Hepatic stellate cell (primary cell): ENCODE measurements at regions not wholly inside any gene's neighbourhood (a gene's known extent, or its start where the extent isn't known, plus 50 kb on each side); places are given as distances from the start of the nearest gene placed in this dataset.

Experiments
- DNase-seq: peaks from one replicate; pipeline ENCODE4 v3.0.0; 2011; ENCODE audit warnings: low spot score

- no peak for DNase-seq
Observed at GRCh38 chr13:103436057-103436654, 369.9 kb upstream of the SLC10A2 start.

DNA sequence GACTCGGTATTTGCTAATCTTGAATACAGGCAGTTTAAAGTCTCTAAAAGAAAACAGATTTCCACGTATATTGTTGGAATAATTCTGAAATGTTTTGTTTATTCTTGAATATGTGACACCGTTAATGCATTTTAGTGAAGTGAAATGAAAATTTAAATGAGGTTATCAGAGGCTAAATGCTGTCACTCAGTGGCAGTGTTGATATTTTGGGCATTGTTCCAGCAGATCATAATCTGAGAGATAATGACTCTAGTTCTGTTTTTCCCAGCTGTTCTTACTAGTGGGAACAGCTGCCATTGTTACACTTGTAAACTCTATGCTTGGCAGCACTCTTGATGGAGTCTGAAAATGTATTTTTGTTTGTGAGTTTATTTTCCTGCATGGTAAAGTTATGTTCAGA is 365.6 kb upstream of the SLC10A2 start:
- DNase-seq, result no peak

DNA sequence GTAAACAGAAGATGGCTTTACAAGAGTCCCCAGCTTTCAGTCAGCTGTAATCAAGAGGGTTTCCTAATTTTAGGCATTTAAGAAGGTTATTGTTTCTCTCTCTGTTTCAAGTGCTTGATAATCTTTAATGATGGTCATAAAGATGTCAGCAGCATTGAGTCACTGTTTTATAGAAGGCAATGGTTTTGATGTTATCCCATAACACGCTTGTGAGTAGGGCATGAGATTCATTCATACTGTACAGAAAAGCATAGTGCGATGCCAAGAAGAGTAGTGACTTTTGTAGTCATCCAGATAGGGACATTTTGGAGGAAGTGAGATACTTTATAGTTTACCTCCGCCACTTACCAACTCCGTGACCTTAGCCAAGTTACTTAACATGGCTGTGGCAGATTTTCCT is 364.2 kb upstream of the SLC10A2 start:
- DNase-seq, result no peak

DNA sequence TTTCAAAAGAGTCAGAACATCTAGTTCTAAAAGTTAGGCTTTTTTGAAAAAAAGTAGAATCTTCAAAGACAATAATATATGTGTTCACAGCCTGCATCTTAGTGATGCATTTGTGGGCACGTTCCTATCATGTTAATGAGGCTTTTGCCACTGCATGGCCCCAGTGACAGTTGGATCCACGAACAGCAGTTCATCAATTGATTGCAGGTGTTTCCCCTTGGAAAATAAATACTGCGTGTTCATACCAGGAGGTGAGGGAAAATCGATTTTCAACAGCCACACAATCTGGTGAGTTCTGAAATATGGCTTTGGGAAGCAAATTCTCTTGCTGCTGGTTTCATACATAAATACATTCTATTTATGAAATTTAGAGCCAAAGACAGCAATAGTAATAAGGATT is 343.8 kb upstream of the SLC10A2 start:
- DNase-seq, result no peak

DNA sequence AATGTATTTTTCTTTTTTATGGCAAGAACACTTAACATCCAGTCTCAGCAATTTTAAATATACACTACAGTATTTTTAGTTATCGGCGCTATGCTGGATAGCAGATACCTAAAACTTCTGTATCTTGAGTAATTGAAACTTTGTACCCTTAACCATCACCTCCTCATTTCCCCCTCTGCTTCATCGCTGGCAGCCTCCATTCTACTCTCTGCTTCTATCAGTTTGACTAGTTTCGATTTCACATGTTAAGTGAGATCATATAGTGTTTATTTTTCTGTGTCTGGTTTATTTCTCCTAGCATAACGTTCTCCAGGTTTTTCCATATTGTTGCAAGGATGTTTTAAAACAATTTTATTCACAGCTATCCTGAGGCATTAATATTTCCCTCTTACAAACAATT is 340.8 kb upstream of the SLC10A2 start:
- DNase-seq, result no peak

DNA sequence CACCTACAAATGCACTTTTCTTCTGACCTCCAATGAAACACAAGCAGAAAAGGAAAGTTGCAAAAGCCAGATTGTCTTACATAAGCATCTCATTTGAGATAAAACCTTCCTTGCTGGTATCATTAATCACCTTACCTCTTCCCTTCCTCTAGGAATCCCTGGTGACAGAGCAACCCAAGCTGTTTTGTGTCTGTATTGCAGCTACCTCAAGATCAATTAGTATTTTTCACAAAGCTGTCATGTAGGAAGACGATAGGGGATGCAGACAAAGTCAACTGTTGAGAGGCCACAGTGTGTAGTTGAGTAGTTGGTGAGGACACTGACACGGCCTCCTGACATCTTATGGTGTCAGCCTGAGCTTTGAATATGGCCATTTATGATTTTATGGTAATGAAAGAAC is 339.1 kb upstream of the SLC10A2 start:
- no peak for DNase-seq

DNA sequence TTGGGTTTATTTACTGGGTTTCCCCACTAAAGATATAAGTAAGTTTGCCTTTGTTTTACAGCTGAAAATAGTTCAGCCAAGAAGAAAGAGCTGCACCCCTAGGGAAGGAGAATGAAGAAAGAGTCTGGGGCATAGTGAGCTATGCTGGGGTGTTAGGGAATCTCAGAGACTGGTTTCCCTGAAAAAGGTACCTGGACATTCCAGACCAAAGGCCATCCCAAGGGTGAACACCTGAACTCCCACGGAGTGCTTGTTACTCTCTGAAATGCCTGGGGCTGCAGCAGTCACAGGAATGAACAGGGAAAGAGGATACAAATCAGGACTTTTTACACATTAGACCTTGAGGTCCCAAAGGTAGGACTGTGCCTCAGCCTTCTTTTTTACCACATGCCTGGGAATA is 337.6 kb upstream of the SLC10A2 start:
- DNase-seq, result no peak

DNA sequence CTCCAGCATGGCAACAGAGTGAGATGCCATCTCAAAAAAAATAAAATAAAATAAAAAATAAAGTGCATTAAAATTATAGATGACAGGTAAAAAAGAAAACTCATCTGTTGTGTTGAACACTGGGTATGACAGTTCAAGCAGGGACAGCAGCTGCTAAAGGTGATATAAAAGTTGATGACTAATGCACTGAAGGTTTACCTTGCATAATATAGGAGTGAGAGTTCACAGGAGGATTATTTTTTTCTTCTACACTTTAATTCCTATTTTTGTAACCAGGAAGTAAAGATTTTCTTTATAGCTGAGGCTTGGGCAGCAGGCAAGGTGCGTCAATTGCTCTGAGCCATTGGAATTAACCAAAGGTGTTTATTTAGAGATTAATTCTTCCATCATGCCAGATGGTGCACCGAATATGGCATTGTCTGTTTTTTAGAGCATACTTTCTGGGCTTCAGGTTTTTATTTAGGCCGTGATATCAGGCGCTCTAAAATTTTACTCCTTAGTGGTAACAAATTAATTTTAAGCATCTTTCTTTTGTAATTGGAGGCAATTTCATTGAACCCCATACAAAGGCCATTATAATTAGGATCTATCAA is 337.0 kb upstream of the SLC10A2 start:
- no peak for DNase-seq

DNA sequence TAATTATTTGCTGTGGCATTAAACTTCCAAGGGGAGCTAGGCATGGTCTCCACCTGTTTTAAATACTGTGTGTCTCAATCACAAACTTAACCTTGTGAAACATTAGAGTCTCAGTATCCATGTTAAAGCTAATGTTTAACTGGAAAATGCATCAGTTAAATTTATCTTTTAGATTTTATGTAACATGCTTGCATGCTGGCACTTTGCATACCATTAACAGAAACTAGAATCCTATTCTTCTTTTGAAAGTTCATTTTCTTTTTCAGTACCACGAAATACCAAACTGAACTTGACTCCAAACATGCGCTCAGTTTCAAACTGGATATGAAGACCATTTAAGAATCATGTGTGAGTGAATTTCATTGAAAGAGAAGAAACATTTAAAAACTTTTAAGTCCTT is 328.9 kb upstream of the SLC10A2 start:
- no peak for DNase-seq

GRCh38 chr13:103394618-103395017 is 328.4 kb upstream of the SLC10A2 start:
- no peak for DNase-seq

- DNase-seq, result no peak
Observed at GRCh38 chr13:103391936-103392335, 325.7 kb upstream of the SLC10A2 start.

GRCh38 chr13:103388839-103389238 is 322.6 kb upstream of the SLC10A2 start:
- no peak for DNase-seq

DNA sequence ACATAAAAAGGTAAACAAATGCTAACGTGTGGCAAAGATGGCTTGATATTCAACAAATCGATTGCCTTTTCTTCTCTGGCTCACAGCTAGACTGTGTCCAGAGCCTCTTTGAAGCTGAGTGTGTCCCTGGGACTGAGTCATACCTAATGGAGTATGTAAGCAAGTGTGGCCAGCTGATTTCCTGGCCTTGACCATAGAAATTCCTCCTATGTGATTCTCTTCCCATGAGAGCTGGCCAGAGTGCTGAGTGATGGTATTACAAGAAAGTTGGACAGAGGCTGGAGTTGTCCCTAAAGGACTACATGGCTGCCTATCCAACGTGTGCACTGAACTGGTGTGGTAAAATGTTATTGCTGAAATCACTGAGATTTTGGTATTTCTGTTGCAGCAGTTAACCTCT is 320.1 kb upstream of the SLC10A2 start:
- no peak for DNase-seq

GRCh38 chr13:103373916-103374315 is 307.7 kb upstream of the SLC10A2 start:
- no peak for DNase-seq

GRCh38 chr13:103371271-103371670 is 305.1 kb upstream of the SLC10A2 start:
- DNase-seq, result no peak

DNA sequence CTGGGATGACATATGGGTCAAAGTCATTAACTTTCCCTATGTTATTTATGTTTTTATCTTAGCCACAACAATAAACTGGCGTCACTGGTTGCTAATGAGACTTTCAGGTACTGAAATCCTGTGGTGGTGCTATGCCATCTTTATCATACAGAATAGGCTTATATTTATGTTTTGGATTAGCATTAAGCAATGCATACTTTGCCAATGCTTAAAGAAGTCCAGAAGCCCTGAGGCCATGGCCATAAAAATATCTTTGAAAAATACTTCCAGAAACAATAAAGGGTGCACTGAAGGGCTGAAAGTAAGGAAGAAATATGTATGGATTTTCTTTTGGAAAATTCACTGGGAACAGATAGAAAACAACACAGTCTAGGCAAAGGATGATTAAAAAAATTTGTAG is 304.6 kb upstream of the SLC10A2 start:
- DNase-seq, result no peak

DNA sequence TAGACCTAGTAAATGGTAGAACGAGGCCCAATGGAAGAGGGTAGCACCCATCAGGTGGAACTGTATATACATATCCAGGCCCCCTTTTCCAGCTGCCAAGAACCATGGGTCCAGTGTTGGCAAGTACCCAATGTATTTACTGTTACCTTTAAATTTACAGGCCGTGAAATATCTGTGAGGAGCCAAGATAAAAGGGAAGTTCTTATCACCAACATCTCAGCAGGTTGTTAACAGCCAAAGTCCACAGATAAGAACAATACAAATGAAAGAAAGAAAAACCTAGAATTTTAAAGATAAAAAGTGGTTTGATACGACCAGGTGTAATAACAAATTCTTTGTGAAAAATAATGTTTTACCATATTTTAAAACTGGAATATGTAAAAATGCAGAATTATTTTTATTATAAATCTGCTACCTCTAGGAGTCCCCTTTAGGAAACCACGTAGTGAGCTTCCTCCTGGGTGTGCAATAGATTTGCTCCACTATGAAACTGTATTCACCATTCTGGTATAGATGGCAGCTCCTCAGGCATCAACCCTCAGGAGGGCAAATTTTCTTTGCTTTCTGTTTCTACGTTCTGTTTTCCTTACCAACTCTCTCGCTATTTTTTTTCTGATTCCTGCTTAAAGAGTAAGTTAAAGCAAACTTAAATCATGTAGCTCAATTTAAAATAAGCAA is 292.2 kb upstream of the SLC10A2 start:
- DNase-seq, result no peak

DNA sequence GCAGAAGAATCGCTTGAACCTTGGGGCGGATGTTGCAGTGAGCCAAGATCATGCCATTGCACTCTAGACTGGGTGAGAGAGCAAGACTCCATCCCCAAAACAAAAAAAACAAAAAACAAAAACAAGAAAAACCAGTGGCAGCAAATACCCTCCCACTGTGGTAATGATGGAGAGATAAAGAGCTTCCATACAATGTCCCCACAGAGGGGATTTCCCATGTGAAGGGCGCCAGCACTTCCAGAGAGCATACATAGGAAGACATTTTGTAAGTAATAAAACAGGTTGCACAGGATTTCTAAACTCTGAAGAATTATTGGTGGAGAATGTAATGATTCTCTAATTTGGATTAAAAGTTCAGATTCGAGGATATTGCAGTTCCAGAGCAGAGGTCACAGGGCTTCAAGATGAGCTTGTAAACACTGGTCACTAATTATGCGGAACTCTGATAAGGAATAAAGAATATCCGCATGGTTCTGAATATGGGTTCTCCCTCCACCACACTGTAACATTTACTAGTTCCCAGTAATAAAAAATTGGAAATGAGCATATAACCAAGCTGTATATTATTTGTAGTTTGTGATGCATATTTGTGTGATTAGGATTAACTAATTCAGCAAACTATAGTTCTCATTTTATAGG is 290.1 kb upstream of the SLC10A2 start:
- DNase-seq, result no peak

GRCh38 chr13:103354171-103354570 is 288.0 kb upstream of the SLC10A2 start:
- DNase-seq, result no peak

DNA sequence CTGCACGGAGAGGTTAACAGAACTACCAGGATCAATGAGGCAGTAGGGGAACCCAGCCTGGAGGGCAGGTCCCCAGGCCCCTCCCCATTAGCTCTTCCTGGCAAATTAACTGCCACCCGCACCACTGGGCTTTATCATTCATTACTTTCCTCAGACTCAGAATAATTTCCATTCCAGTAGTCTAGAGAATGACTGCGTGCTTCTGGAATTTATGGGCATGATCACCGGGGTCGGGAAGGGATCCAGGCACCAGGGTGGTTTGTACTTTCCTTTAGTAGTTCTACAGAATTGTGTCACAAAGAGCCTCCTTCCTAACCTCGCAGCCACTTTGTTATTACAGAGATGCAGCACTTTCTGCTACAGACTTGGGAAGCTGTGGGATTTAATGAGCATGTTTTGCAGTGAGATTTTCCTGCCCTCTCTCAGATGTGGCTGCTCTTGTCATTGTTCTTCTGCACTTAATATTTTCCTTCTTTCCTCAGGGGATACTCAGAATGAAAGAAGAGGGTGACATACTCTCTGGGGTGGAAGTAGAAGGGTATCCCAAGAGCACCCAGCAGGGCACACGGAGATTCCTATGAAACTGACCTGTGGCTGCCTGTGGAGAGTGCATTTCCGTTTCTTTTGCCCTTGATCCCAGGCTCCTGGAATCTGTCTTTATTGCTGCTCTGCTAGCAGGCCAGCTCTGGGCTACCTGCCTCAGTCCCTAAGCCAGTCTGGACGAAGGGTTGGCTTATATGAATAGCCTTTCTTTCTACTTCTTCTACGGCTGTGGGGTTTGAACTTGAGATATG is 285.0 kb upstream of the SLC10A2 start:
- no peak for DNase-seq

DNA sequence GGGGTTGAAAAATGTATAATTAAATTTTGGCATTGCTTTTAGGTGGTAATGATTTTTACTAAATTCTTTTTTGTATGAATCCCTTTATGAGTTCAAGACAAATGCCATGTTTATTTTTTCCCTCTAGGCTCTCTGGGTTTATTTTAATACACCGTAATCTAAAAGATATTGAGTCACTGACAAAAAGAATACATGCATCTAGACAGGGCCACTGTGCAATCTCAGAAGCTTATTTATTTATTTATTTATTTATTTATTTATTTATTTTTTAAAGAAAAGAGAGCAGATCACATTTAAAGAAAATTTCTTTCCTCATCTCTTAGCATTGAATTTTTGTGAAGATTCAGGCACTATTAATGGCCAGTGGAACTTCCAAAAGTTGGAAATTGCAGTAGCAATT is 283.9 kb upstream of the SLC10A2 start:
- no peak for DNase-seq

GRCh38 chr13:103349211-103349980 is 283.2 kb upstream of the SLC10A2 start:
- no peak for DNase-seq
